Mesenchymal stem cell (in vitro differentiated cells and primary cell): ENCODE measurements at regions not wholly inside any gene's neighbourhood (a gene's known extent, or its start where the extent isn't known, plus 50 kb on each side); places are given as distances from the start of the nearest gene placed in this dataset.

Experiments
- DNase-seq: peaks from one replicate; pipeline ENCODE4 v3.0.0-alpha.2; 2013
- H2AFZ ChIP-seq: one replicate; pipeline ENCODE4 v1.6.1; 2013; ENCODE audit warnings: low read depth, mild to moderate bottlenecking, control low read depth, inconsistent platforms, low read length, moderate library complexity
- H2AK5ac ChIP-seq: 2 replicates; pipeline ENCODE4 v1.6.1; 2013; ENCODE audit warnings: low read length, moderate library complexity, mild to moderate bottlenecking, inconsistent platforms; ENCODE audit not compliant: severe bottlenecking
- H2BK120ac ChIP-seq: one replicate; pipeline ENCODE4 v1.6.1; 2013; ENCODE audit warnings: low read depth, mild to moderate bottlenecking, inconsistent platforms, low read length, moderate library complexity
- H2BK12ac ChIP-seq, 2 experiments: one replicate each; pipeline ENCODE4 v1.6.1; 2013; ENCODE audit warnings: inconsistent platforms in 2 of 2, low read length in 2 of 2, mild to moderate bottlenecking in 2 of 2, moderate library complexity in 2 of 2, control low read depth in 1 of 2
- H2BK15ac ChIP-seq: one replicate; pipeline ENCODE4 v1.6.1; 2013; ENCODE audit warnings: mild to moderate bottlenecking, low read depth, inconsistent platforms; ENCODE audit not compliant: poor library complexity, severe bottlenecking
- H2BK5ac ChIP-seq: 2 replicates; pipeline ENCODE4 v1.6.1; 2013; ENCODE audit warnings: low read depth, mild to moderate bottlenecking, low read length, control low read depth, inconsistent platforms; ENCODE audit not compliant: poor library complexity, severe bottlenecking
- H3K14ac ChIP-seq, 2 experiments: one replicate each; pipeline ENCODE4 v1.6.1; 2013; ENCODE audit warnings: inconsistent platforms in 2 of 2, low read length in 2 of 2, control low read depth in 1 of 2, mild to moderate bottlenecking in 1 of 2, moderate library complexity in 1 of 2
- H3K18ac ChIP-seq, 2 experiments: one replicate each; pipeline ENCODE4 v1.6.1; 2013; ENCODE audit warnings: inconsistent platforms in 2 of 2, low read length in 2 of 2, control low read depth in 1 of 2, low read depth in 1 of 2, mild to moderate bottlenecking in 1 of 2
- H3K23ac ChIP-seq, 2 experiments: one replicate each; pipeline ENCODE4 v1.6.1; 2013; ENCODE audit warnings: inconsistent platforms in 2 of 2, low read length in 2 of 2, mild to moderate bottlenecking in 2 of 2, moderate library complexity in 2 of 2, control low read depth in 1 of 2
- H3K27ac ChIP-seq: 2 replicates; pipeline ENCODE4 v1.5.1; 2013; ENCODE audit warnings: mild to moderate bottlenecking, moderate library complexity, low read length, control low read depth, inconsistent platforms; ENCODE audit not compliant: poor library complexity, severe bottlenecking
- H3K27me3 ChIP-seq, 2 experiments: 2 replicates each; pipeline versions ENCODE4 v1.6.1 to v1.7.0; 2013; ENCODE audit warnings: low read length in 2 of 2, mild to moderate bottlenecking in 2 of 2, moderate library complexity in 2 of 2, control low read depth in 1 of 2, inconsistent platforms in 1 of 2; ENCODE audit not compliant: control insufficient read depth in 1 of 2, insufficient read depth in 1 of 2
- H3K36me3 ChIP-seq, 2 experiments: 2 replicates each; pipeline versions ENCODE4 v1.6.1 to v1.7.0; 2013; ENCODE audit warnings: low read length in 2 of 2, control low read depth in 1 of 2, inconsistent platforms in 1 of 2, low read depth in 1 of 2, mild to moderate bottlenecking in 1 of 2; ENCODE audit not compliant: insufficient read depth in 2 of 2, control insufficient read depth in 1 of 2
- H3K4ac ChIP-seq, 2 experiments: one replicate each; pipeline ENCODE4 v1.6.1; 2013; ENCODE audit warnings: inconsistent platforms in 2 of 2, low read length in 2 of 2, mild to moderate bottlenecking in 2 of 2, moderate library complexity in 2 of 2, control low read depth in 1 of 2, low read depth in 1 of 2
- H3K4me1 ChIP-seq: 2 replicates; pipeline ENCODE4 v1.6.1; 2013; ENCODE audit warnings: low read depth, low read length, control low read depth; ENCODE audit not compliant: control insufficient read depth, insufficient read depth
- H3K4me2 ChIP-seq: 2 replicates; pipeline ENCODE4 v1.6.1; 2013; ENCODE audit warnings: low read length, mild to moderate bottlenecking, inconsistent platforms; ENCODE audit not compliant: poor library complexity, severe bottlenecking
- H3K4me3 ChIP-seq, 2 experiments: 2 replicates each; pipeline versions ENCODE4 v1.5.1 to v1.7.0; 2013; ENCODE audit warnings: low read length in 2 of 2, mild to moderate bottlenecking in 2 of 2, control low read depth in 1 of 2, low read depth in 1 of 2; ENCODE audit not compliant: insufficient read depth in 1 of 2
- H3K79me1 ChIP-seq: replicated peaks from 2 replicates; pipeline ENCODE4 v1.6.1; 2013; ENCODE audit warnings: mild to moderate bottlenecking, control low read depth, low read length, inconsistent platforms; ENCODE audit not compliant: poor library complexity, severe bottlenecking
- H3K9ac ChIP-seq: 2 replicates; pipeline ENCODE4 v1.7.0; 2013; ENCODE audit warnings: mild to moderate bottlenecking, low read length, moderate library complexity
- H3K9me3 ChIP-seq: 2 replicates; pipeline ENCODE4 v1.7.0; 2013; ENCODE audit warnings: mild to moderate bottlenecking, low read length; ENCODE audit not compliant: control insufficient read depth
- H4K8ac ChIP-seq: one replicate; pipeline ENCODE4 v1.6.1; 2013; ENCODE audit warnings: inconsistent platforms, mild to moderate bottlenecking, low read length, moderate library complexity
- H4K91ac ChIP-seq: one replicate; pipeline ENCODE4 v1.6.1; 2013; ENCODE audit warnings: mild to moderate bottlenecking, low read length, inconsistent platforms
- WGBS: methylation state at CpG from one replicate; pipeline ENCODE4 v1.1.7; 2013; ENCODE audit warnings: mixed read lengths; 5-methylcytosine and 5-hydroxymethylcytosine counted together

- 78% methylated on average over 2 of the region's 2 CpGs for WGBS
- Histone ChIP-seq H3K27me3 (peaks cover 0 to 13% of the 10 kb centered on the region in 2 experiments), H3K36me3 (no peaks in the 10 kb centered on the region), H3K27ac (no peak overlapping the region), H2BK120ac (no peak overlapping the region), H3K4me3 (no peak overlapping the region), H3K4me1 (no peaks in the 10 kb centered on the region), H3K79me1 (no peaks in the 10 kb centered on the region), H3K18ac (no peak overlapping the region), H3K4ac (no peak overlapping the region), H2AFZ (no peak overlapping the region), H3K4me2 (no peak overlapping the region), H2AK5ac (no peak overlapping the region), H2BK5ac (no peak overlapping the region), H3K23ac (no peak overlapping the region), H2BK12ac (no peak overlapping the region), H3K14ac (no peak overlapping the region), H2BK15ac (no peak overlapping the region), H3K9ac (no peak overlapping the region), H4K91ac (no peak overlapping the region), H3K9me3 (no peaks in the 10 kb centered on the region), H4K8ac (no peak overlapping the region)
- no peak for DNase-seq
Observed at GRCh38 chrX:36787752-36788151, 220.4 kb upstream of the FAM47C start.

DNA sequence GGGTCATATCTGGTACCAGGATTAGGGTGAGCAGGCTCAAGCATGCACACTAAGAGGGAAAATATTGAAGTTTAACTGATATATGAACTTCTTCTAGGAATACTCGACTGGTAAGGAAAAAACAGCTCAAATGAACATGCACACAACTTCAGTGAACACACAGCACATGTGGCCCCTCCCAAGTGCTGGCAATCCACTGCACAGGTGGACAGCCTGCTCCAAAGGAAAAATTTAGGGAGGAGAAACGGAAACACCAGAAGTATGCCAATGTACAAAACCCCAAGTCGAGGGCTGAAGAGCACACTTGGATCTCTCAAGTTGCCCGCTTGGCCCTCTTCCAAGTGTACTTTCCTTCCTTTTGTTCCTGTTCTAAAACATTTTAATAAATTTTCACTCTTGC is 205.0 kb upstream of the FAM47C start:
- Histone ChIP-seq H3K18ac (no peak overlapping the region), H2AK5ac (no peak overlapping the region)

DNA sequence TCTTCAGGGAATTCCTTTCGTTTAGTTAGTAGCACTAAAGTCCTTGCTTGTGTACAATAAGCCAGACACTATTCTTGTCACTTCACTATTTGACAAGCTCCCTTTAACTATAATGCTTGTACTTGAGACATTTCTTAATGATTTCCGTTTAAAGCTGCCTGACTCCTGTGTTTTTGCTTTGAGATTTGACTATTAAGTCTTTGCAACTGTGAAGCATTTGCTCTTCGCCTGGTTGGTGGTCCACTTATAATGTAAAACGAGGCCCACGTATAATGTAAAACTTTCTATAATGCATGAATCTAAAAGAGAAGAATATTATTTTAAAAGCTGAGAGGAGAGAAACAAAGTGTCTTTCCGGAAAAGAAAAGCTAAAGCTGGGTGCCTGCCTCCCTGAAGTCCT is 204.1 kb upstream of the FAM47C start:
- Histone ChIP-seq H2AK5ac (no peak overlapping the region), H3K4ac (no peak overlapping the region), H3K9me3 (no peaks in the 10 kb centered on the region), H3K18ac (no peak overlapping the region), H3K79me1 (no peaks in the 10 kb centered on the region), H3K4me2 (no peak overlapping the region), H2BK12ac (no peak overlapping the region), H3K23ac (no peak overlapping the region), H2AFZ (no peak overlapping the region), H4K91ac (no peak overlapping the region), H3K36me3 (no peaks in the 10 kb centered on the region), H3K14ac (no peak overlapping the region), H3K4me3 (no peak overlapping the region), H3K4me1 (no peaks in the 10 kb centered on the region), H3K27ac (no peak overlapping the region), H2BK120ac (no peak overlapping the region), H2BK5ac (no peak overlapping the region), H2BK15ac (no peak overlapping the region), H3K9ac (no peak overlapping the region), H3K27me3 (peaks cover 0 to 6% of the 10 kb centered on the region in 2 experiments), H4K8ac (no peak overlapping the region)
- DNase-seq, result no peak
- 40% methylated on average over 2 of the region's 6 CpGs for WGBS

More for the DNA sequence above, 205.0 kb upstream of the FAM47C start:
- H3K14ac ChIP-seq, result no peak overlapping the region
- no peak overlapping the region for H4K91ac ChIP-seq
- H2BK5ac ChIP-seq, result no peak overlapping the region
- H3K9ac ChIP-seq, result no peak overlapping the region
- no peaks in the 10 kb centered on the region for H3K36me3 ChIP-seq
- no peak overlapping the region for H4K8ac ChIP-seq
- DNase-seq, result no peak
- no peak overlapping the region for H3K23ac ChIP-seq
- H2BK12ac ChIP-seq, result no peak overlapping the region
- peaks cover 0 to 10% of the 10 kb centered on the region in 2 experiments for H3K27me3 ChIP-seq
- H3K79me1 ChIP-seq, result no peaks in the 10 kb centered on the region
- H2BK120ac ChIP-seq, result no peak overlapping the region
- no peaks in the 10 kb centered on the region for H3K4me1 ChIP-seq
- no peaks in the 10 kb centered on the region for H3K9me3 ChIP-seq
- no peak overlapping the region for H3K4me3 ChIP-seq
- 72% methylated on average over 4 of the region's 4 CpGs for WGBS
- H2BK15ac ChIP-seq, result no peak overlapping the region
- H3K4ac ChIP-seq, result no peak overlapping the region
- no peak overlapping the region for H3K4me2 ChIP-seq
- H3K27ac ChIP-seq, result no peak overlapping the region
- no peak overlapping the region for H2AFZ ChIP-seq

DNA sequence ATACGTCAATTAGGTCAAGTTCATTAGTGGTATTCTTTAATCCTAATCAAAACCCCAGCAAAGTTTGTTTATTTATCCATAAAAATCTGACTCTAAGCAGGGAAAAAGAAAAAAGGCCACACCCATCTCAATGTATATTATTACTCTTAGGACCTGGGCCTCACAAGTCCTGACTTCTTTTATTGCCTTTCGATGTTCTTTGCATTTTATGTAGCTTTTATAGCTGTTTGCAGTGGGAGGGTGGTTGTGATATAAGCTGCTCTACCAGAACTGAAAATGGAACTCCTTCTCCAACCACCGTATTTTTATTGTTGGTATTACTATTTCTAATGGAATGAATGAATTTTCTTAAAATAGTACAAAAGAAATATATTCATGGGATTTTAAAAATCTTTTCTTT is 163.3 kb upstream of the FAM47C start:
- Histone ChIP-seq H2BK120ac (no peak overlapping the region), H3K4ac (no peak overlapping the region), H4K8ac (no peak overlapping the region), H3K9me3 (no peaks in the 10 kb centered on the region), H2AFZ (no peak overlapping the region), H3K27ac (no peak overlapping the region), H4K91ac (no peak overlapping the region), H3K4me2 (no peak overlapping the region), H3K23ac (no peak overlapping the region), H3K36me3 (no peaks in the 10 kb centered on the region), H3K79me1 (no peaks in the 10 kb centered on the region), H3K9ac (no peak overlapping the region), H3K18ac (no peak overlapping the region), H2BK12ac (no peak overlapping the region), H3K14ac (no peak overlapping the region), H2BK5ac (no peak overlapping the region), H3K4me1 (no peaks in the 10 kb centered on the region), H2BK15ac (no peak overlapping the region), H2AK5ac (no peak overlapping the region), H3K4me3 (no peak overlapping the region), H3K27me3 (peaks cover 0 to 6% of the 10 kb centered on the region in 2 experiments)
- DNase-seq, result no peak
- no CpG with 5 or more reads among the region's 3 CpGs for WGBS
